ENCODE measurements at regions not wholly inside any gene's neighbourhood (a gene's known extent, or its start where the extent isn't known, plus 50 kb on each side); places are given as distances from the start of the nearest gene placed in this dataset.

DNA sequence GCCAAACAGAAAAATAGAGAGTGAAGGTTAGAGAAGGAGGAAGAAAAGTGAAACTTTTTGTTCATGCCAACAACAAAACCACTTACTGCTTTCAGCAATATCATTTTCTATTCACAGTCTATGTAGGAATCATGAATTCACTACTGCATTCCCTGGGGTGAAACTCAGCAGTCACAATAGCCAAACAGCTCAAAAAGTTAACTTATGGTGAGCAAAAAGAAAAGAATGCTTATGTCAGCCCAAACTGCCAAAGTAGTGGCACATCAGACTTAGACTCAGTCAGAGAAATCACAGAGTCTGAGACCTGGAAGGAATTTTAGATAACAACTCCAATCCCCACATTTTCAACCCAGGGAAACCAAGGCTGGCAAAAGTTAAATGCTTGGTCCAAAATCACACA lies 238.7 kb upstream of the TMCO5A start:
- TF ChIP-seq, protein P1, sequence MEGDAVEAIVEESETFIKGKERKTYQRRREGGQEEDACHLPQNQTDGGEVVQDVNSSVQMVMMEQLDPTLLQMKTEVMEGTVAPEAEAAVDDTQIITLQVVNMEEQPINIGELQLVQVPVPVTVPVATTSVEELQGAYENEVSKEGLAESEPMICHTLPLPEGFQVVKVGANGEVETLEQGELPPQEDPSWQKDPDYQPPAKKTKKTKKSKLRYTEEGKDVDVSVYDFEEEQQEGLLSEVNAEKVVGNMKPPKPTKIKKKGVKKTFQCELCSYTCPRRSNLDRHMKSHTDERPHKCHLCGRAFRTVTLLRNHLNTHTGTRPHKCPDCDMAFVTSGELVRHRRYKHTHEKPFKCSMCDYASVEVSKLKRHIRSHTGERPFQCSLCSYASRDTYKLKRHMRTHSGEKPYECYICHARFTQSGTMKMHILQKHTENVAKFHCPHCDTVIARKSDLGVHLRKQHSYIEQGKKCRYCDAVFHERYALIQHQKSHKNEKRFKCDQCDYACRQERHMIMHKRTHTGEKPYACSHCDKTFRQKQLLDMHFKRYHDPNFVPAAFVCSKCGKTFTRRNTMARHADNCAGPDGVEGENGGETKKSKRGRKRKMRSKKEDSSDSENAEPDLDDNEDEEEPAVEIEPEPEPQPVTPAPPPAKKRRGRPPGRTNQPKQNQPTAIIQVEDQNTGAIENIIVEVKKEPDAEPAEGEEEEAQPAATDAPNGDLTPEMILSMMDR (IDR thresholded peaks at IDR 0.05) = no peak
- TF ChIP-seq RAD21 (IDR thresholded peaks at IDR 0.05; ENCODE audit: low read length) (no peak), JUND (IDR thresholded peaks at IDR 0.05) (no peak), CHD2 (IDR thresholded peaks at IDR 0.05; ENCODE audit: low read length, partially characterized antibody) (no peak), SIN3A (IDR thresholded peaks at IDR 0.05; ENCODE audit: borderline replicate concordance, low read depth, low read length) (no peak), MXI1 (IDR thresholded peaks at IDR 0.05; ENCODE audit: low read depth, low read length) (no peak)

Data from SK-N-SH (cell line).